Left forelimb (tissue), 1 donor: ENCODE measurements at regions not wholly inside any gene's neighbourhood (a gene's known extent, or its start where the extent isn't known, plus 50 kb on each side); places are given as distances from the start of the nearest gene placed in this dataset.

ENCODE experiments used
- DNase-seq: peaks from one replicate; pipeline ENCODE4 v3.0.0-alpha.2; 2018; ENCODE audit warnings: low spot score

DNA sequence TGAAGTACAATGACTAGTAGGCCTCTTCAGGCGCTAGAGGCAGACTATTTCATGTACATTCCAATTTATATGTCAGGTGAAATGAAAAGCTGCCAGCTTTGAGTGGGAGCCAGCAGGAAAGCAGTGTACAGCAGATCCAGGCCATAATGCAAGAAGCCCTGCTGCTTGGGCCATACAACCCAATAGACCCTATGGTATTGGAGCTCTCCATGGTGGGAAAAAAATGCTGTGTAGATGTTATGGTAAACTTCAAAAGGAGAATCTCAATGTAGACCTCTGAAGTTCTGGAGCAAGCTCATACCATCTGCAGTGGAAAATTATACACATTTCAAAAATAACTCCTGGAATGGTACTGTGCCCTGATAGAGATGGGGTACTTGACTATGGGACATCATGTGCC is 71.5 kb upstream of the CD82 start:
- DNase-seq: no peak

GRCh38 chr11:44494785-44495184 is 70.7 kb upstream of the CD82 start:
- no peak for DNase-seq

- no peak for DNase-seq
These were observed 69.1 kb upstream of the CD82 start for GRCh38 chr11:44496391-44496790.

GRCh38 chr11:44498089-44498871 is 67.2 kb upstream of the CD82 start:
- DNase-seq: no peak

DNA sequence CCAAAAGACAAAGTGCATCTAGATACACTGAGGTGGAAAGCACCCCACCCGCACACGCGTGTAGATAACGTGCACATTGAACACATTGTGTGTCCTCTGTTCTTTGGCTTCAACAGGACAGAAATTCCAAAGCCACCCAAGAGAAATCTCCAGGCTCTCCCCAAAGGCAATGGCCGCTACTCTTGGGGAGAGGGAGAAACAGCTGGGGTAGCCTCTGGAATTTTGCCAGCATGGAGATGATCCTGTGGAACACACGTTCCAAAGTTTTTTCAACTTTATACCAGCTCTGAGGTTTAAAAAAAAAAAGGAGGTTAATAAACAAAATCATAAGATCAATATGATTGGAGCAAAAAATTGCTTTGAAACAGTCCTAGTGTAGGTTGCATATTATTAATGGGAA is 63.0 kb upstream of the CD82 start:
- DNase-seq: no peak

GRCh38 chr11:44505581-44506054 is 59.8 kb upstream of the CD82 start:
- DNase-seq: no peak

DNA sequence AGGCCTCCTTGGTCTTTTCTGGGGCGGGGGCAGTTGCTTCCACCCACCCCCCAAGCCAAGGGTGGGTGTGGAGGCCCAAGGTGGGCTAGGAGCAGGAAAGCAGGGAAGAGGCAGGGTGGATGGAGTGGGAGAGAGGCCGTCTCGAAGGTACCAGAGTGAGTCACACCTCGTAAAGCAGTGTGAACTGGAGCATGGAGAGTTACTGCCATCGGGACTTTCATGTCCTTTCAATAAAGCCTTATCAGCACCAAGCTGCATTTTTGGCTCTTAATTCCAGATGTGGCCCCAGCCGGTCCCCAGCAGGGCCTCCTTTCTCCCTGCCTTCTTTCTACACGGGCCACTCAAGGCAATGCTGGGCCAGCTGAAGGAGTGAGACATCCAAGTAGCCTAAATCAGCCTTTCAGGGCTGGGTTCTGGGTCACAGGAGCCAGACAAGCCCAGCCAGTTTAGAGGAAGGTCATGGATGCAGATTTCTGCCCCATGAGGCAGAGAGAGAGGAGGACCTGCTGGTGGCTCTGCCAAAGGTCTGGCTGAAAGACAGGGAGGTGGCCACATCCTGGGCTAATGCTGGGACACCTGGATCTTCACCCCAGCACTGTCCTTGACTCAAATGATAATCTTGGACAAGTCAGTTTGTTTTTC is 59.0 kb upstream of the CD82 start:
- no peak for DNase-seq

DNA sequence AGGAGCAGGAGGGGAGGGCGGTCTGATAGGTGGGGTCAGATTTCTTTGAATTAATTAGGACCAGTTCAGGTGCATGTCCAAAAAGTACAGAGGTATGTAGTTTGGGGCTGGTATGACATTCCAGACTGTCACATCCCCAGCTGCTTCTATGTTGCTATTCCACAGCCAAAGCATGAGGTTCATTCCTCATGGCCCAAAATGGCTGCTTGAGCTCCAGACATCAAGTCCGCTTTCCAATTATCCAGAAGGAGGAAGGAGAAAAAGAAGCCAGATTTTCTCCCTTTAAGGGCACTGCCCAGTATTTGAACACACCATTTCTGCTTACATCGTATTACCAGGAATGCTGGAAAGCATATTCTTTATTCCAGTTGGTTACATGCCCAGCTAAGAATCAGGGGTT is 58.0 kb upstream of the CD82 start:
- no peak for DNase-seq

DNA sequence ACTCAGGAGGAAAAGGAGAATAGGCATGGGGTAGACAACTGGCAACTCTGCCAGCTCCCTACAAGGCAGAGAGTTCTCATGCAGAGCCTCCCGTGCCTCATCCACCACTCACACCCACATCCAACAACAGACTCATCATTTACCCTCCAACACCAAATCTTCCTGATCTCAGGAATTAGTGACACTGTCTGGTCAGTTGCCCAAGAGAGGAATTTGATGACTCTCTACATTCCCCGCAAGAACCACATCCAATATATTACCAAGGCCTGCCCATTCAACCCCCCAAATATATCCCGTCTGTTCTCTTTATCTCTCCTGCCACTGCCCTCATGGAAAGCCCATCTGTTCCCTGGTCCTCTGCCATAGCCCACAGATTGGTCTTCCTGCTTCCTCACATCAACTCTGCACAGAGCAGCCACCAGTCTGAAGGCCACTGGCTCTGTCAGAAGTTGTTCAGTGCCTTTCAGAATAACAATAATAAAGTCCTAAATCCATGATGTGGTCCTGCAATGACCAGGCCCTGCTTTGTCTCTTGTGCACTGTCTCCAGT is 57.5 kb upstream of the CD82 start:
- DNase-seq: no peak

- DNase-seq: no peak
These were observed 56.2 kb upstream of the CD82 start for GRCh38 chr11:44509296-44509695.

DNA sequence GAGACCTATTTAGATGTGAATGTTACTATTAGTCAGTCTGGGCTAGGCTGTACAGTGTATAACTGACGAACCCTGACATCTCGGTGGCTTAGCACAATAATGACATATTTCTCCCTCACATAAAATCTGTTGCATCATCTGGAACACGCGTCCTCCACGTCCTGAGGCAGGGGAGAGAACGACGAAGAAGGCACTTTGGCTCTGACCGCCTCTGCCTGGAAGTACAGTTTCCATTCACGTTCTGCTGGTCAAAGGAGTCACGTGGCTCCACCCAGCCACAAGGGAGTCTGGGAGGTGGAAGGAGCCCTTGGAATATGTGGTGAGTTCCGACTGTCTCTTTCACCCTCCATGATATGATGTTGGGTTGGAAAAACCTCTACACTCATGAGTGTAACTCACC is 55.1 kb upstream of the CD82 start:
- no peak for DNase-seq

- DNase-seq: no peak
These were observed 52.6 kb upstream of the CD82 start for GRCh38 chr11:44512818-44513217.

DNA sequence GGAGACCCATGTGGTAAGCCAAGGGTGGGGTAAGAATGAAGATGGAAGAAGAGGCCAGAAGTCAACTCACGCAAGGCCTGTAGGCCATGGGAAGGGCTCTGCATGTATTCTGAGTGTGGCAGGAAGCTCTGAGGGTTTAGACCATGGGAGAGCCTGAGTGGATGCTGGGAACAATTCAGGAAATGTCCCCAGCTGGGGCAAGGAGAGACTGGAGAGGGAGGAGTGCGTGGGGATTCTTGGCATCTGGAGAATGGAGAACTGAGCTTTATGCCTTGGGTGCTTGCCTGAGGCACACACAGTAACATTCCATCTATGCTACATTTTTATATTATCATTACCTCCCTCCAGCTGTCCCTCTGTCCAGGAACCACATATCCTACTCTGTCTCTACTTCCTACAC is 50.4 kb upstream of the CD82 start:
- no peak for DNase-seq
